ENCODE measurements at regions not wholly inside any gene's neighbourhood (a gene's known extent, or its start where the extent isn't known, plus 50 kb on each side); places are given as distances from the start of the nearest gene placed in this dataset.

DNA sequence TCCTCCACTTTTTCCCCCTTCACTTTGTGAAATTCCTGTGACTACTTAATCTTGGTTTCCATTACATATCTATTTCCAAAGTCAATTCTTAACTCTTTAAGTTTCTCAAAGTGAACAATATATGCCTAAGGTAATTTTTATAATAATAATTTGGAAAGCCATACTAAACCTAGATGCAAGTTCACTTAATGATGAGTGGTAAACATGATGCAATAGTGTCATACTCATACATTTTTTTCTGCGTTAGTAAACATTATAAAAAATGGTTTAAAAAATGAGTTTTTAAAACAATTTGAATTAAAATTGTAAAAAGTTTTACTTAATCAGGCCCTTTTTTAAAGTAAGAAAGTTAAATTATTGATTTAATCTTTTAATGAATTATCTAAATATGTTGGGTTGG, 659.4 kb upstream of the FZD8 start:
- TF ChIP-seq POLR2A (IDR thresholded peaks at IDR 0.05) = no peak
- TF ChIP-seq, protein P1, sequence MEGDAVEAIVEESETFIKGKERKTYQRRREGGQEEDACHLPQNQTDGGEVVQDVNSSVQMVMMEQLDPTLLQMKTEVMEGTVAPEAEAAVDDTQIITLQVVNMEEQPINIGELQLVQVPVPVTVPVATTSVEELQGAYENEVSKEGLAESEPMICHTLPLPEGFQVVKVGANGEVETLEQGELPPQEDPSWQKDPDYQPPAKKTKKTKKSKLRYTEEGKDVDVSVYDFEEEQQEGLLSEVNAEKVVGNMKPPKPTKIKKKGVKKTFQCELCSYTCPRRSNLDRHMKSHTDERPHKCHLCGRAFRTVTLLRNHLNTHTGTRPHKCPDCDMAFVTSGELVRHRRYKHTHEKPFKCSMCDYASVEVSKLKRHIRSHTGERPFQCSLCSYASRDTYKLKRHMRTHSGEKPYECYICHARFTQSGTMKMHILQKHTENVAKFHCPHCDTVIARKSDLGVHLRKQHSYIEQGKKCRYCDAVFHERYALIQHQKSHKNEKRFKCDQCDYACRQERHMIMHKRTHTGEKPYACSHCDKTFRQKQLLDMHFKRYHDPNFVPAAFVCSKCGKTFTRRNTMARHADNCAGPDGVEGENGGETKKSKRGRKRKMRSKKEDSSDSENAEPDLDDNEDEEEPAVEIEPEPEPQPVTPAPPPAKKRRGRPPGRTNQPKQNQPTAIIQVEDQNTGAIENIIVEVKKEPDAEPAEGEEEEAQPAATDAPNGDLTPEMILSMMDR (IDR thresholded peaks at IDR 0.05) = no peak
